GM21717 (cell line): ENCODE measurements at regions not wholly inside any gene's neighbourhood (a gene's known extent, or its start where the extent isn't known, plus 50 kb on each side); places are given as distances from the start of the nearest gene placed in this dataset.

Source experiments
- ATAC-seq: cut with Tn5 transposase; IDR thresholded peaks from one replicate; pipeline ENCODE4 v1.9.1; 2021; ENCODE audit warnings: mild to moderate bottlenecking, moderate library complexity; ENCODE audit not compliant: unreplicated experiment

- peak; percentile 45 for ATAC-seq
These were observed 51.8 kb upstream of the TARDBP start for GRCh38 chr1:10960411-10961299.

GRCh38 chr1:10961300-10961833 is 51.1 kb upstream of the TARDBP start:
- ATAC-seq, result no peak

GRCh38 chr1:10962483-10962882 is 50.0 kb upstream of the TARDBP start:
- ATAC-seq, result no peak
